ENCODE measurements at regions not wholly inside any gene's neighbourhood (a gene's known extent, or its start where the extent isn't known, plus 50 kb on each side); places are given as distances from the start of the nearest gene placed in this dataset.

- Mint-ChIP-seq H3K27me3 (ENCODE audit: low read depth, poor library complexity) (peaks cover 22% of the 10 kb centered on the region), H3K36me3 (ENCODE audit: low read depth) (no peaks in the 10 kb centered on the region), H3K4me1 (peaks cover 46% of the 10 kb centered on the region), H3K27ac (no peak overlapping the region), H3K4me3 (no peak overlapping the region), H3K9me3 (no peaks in the 10 kb centered on the region)
- TF ChIP-seq CTCF (IDR thresholded peaks at IDR 0.05): no peak
- DNase-seq: no peak
Measured at GRCh38 chr6:108744996-108745395, 103.2 kb upstream of the ARMC2 start.

- Mint-ChIP-seq H3K9me3 (no peaks in the 10 kb centered on the region), H3K4me1 (peaks cover 46% of the 10 kb centered on the region), H3K27ac (no peak overlapping the region), H3K27me3 (ENCODE audit: low read depth, poor library complexity) (peaks cover 15% of the 10 kb centered on the region), H3K4me3 (no peak overlapping the region), H3K36me3 (ENCODE audit: low read depth) (no peaks in the 10 kb centered on the region)
- DNase-seq: no peak
- TF ChIP-seq CTCF (IDR thresholded peaks at IDR 0.05): no peak
Measured at GRCh38 chr6:108745664-108746336, 102.4 kb upstream of the ARMC2 start.

- Mint-ChIP-seq H3K4me3 (no peak overlapping the region), H3K9me3 (no peaks in the 10 kb centered on the region), H3K27me3 (ENCODE audit: low read depth, poor library complexity) (peaks cover 19% of the 10 kb centered on the region), H3K4me1 (peaks cover 43% of the 10 kb centered on the region), H3K27ac (peak overlapping the region; percentile 66), H3K36me3 (ENCODE audit: low read depth) (no peaks in the 10 kb centered on the region)
- TF ChIP-seq CTCF (IDR thresholded peaks at IDR 0.05): no peak
- DNase-seq: no peak
Measured at GRCh38 chr6:108746366-108746765, 101.9 kb upstream of the ARMC2 start.

GRCh38 chr6:108746836-108747575, 101.2 kb upstream of the ARMC2 start:
- Mint-ChIP-seq H3K27ac (peak overlapping the region; percentile 66), H3K36me3 (ENCODE audit: low read depth) (no peaks in the 10 kb centered on the region), H3K9me3 (no peaks in the 10 kb centered on the region), H3K27me3 (ENCODE audit: low read depth, poor library complexity) (peaks cover 23% of the 10 kb centered on the region), H3K4me3 (no peak overlapping the region), H3K4me1 (peaks cover 40% of the 10 kb centered on the region)
- no peak for TF ChIP-seq CTCF (IDR thresholded peaks at IDR 0.05)
- no peak for DNase-seq

GRCh38 chr6:108748055-108748454, 100.2 kb upstream of the ARMC2 start:
- Mint-ChIP-seq H3K4me3 (no peak overlapping the region), H3K27ac (no peak overlapping the region), H3K27me3 (ENCODE audit: low read depth, poor library complexity) (peaks cover 24% of the 10 kb centered on the region)

More at GRCh38 chr6:108748055-108748454, 100.2 kb upstream of the ARMC2 start:
- H3K9me3 Mint-ChIP-seq: no peaks in the 10 kb centered on the region
- H3K4me1 Mint-ChIP-seq: peaks cover 40% of the 10 kb centered on the region
- no peak for DNase-seq
- H3K36me3 Mint-ChIP-seq (ENCODE audit: low read depth): no peaks in the 10 kb centered on the region
- TF ChIP-seq CTCF (IDR thresholded peaks at IDR 0.05): no peak
